ENCODE measurements at regions not wholly inside any gene's neighbourhood (a gene's known extent, or its start where the extent isn't known, plus 50 kb on each side); places are given as distances from the start of the nearest gene placed in this dataset.

DNA sequence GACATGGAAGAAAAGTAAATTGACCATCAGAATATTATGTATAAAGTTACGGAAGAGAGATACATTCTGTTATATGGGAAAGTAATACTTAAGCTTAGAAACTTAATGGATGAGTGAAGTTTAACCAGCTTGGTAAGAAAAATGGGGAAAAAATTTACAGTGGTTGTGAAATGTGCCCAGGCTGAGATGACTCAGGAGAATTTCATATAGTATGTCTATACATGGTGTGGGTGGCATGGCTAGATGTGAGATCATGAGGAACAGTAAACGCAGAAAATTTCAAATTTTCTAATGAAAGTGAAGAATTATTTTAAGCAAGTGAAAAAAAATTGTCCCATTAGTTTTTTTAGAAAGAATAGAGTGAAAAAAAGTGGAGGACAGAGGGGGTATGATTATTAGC is 552.5 kb upstream of the SORCS1 start:
- ATAC-seq (ENCODE audit: low read depth), result no peak
- no peak for DNase-seq (ENCODE audit: low spot score)
- H3K9me3 ChIP-seq (ENCODE audit: severe bottlenecking), result no peaks in the 10 kb centered on the region
- TF ChIP-seq, protein P1, sequence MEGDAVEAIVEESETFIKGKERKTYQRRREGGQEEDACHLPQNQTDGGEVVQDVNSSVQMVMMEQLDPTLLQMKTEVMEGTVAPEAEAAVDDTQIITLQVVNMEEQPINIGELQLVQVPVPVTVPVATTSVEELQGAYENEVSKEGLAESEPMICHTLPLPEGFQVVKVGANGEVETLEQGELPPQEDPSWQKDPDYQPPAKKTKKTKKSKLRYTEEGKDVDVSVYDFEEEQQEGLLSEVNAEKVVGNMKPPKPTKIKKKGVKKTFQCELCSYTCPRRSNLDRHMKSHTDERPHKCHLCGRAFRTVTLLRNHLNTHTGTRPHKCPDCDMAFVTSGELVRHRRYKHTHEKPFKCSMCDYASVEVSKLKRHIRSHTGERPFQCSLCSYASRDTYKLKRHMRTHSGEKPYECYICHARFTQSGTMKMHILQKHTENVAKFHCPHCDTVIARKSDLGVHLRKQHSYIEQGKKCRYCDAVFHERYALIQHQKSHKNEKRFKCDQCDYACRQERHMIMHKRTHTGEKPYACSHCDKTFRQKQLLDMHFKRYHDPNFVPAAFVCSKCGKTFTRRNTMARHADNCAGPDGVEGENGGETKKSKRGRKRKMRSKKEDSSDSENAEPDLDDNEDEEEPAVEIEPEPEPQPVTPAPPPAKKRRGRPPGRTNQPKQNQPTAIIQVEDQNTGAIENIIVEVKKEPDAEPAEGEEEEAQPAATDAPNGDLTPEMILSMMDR (IDR thresholded peaks at IDR 0.05; ENCODE audit: poor library complexity, severe bottlenecking), result no peak
- no peak overlapping the region for H3K27ac ChIP-seq (ENCODE audit: poor library complexity, severe bottlenecking)
- H3K4me1 ChIP-seq (ENCODE audit: insufficient read depth, poor library complexity, severe bottlenecking), result no peaks in the 10 kb centered on the region
- no peaks in the 10 kb centered on the region for H3K27me3 ChIP-seq (ENCODE audit: insufficient read depth, poor library complexity, severe bottlenecking)
- no peak overlapping the region for H3K4me3 ChIP-seq (ENCODE audit: severe bottlenecking)
- no peaks in the 10 kb centered on the region for H3K36me3 ChIP-seq (ENCODE audit: low read depth)

DNA sequence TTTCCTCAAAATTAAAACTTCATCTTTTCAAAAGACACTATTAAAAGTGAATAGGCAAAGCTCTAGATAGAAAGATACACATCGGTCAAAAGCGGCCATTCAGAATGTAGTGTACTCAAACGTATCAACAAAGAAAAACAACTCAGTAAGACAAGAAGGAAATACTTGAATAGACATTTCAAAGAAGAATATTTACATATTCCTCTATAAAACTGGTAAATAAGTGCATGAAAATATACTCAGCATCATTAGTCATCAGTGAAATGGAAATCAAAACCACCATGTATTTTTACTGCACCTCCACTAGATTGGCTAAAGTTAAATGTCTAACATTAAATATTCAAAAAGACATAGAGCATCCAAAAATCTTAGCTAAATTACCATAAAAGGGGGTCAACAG is 551.1 kb upstream of the SORCS1 start:
- Histone ChIP-seq H3K4me3 (ENCODE audit: severe bottlenecking) (no peak overlapping the region), H3K27ac (ENCODE audit: poor library complexity, severe bottlenecking) (no peak overlapping the region), H3K4me1 (ENCODE audit: insufficient read depth, poor library complexity, severe bottlenecking) (no peaks in the 10 kb centered on the region), H3K27me3 (ENCODE audit: insufficient read depth, poor library complexity, severe bottlenecking) (no peaks in the 10 kb centered on the region), H3K36me3 (ENCODE audit: low read depth) (no peaks in the 10 kb centered on the region), H3K9me3 (ENCODE audit: severe bottlenecking) (no peaks in the 10 kb centered on the region)
- no peak for ATAC-seq (ENCODE audit: low read depth)
- TF ChIP-seq, protein P1 (IDR thresholded peaks at IDR 0.05; ENCODE audit: poor library complexity, severe bottlenecking), result no peak
- no peak for DNase-seq (ENCODE audit: low spot score)

DNA sequence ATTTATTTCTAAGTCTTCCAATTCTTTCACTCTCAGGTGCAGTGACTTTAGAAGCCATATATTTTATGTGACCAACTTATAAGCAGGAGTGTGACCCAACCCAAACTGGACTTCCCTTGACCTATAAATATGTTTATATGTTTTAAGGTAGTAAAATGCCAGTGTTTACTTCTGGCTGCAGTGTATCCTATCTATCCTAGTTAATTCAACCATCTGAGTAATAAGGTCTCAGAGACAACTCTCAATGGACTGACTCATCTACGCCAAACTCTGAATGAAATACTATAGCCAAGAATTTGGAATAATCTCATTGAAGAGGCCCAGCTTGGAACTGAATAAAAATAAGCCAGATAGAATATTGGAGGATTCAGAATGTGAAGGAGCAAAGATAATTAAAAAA is 544.5 kb upstream of the SORCS1 start:
- no peaks in the 10 kb centered on the region for H3K36me3 ChIP-seq (ENCODE audit: low read depth)
- H3K9me3 ChIP-seq (ENCODE audit: severe bottlenecking), result no peaks in the 10 kb centered on the region
- no peak for DNase-seq (ENCODE audit: low spot score)
- no peak overlapping the region for H3K4me3 ChIP-seq (ENCODE audit: severe bottlenecking)
- ATAC-seq (ENCODE audit: low read depth), result no peak
- TF ChIP-seq, protein P1 (IDR thresholded peaks at IDR 0.05; ENCODE audit: poor library complexity, severe bottlenecking), result no peak
- H3K27me3 ChIP-seq (ENCODE audit: insufficient read depth, poor library complexity, severe bottlenecking), result no peaks in the 10 kb centered on the region
- H3K27ac ChIP-seq (ENCODE audit: poor library complexity, severe bottlenecking), result no peak overlapping the region
- no peaks in the 10 kb centered on the region for H3K4me1 ChIP-seq (ENCODE audit: insufficient read depth, poor library complexity, severe bottlenecking)

DNA sequence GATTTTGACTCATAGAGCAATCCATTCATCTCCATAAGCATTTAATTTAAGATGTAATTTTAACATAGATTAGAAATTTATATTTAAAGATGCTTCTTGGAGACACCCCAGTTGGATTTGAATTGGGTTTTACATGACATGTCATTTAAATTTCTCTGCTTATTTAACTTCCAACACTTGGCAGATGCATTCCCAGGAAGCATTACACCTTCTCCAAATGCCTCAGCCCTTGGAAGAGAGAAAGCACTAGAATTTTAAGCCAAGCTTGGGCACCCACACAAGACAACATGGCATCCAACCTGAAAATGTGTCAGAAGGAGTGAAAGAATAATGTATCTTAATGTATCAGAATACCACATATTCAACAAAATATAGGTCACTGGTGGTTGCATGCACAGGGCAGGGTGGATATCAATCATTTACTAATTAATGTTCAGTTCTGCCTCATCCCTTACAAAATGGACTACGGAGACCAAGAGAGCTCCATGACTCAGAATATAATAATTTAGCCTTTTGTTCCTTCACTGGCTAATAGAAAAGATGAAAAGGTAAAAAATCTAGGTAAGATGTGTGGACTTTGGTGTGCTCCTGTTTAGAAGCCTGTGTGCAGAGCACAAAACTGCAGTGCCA is 541.7 kb upstream of the SORCS1 start:
- ATAC-seq (ENCODE audit: low read depth) (no peak), DNase-seq (ENCODE audit: low spot score) (no peak)
- Histone ChIP-seq H3K9me3 (ENCODE audit: severe bottlenecking) (no peaks in the 10 kb centered on the region), H3K4me3 (ENCODE audit: severe bottlenecking) (no peak overlapping the region), H3K27ac (ENCODE audit: poor library complexity, severe bottlenecking) (no peak overlapping the region), H3K4me1 (ENCODE audit: insufficient read depth, poor library complexity, severe bottlenecking) (no peaks in the 10 kb centered on the region), H3K36me3 (ENCODE audit: low read depth) (no peaks in the 10 kb centered on the region), H3K27me3 (ENCODE audit: insufficient read depth, poor library complexity, severe bottlenecking) (no peaks in the 10 kb centered on the region)
- TF ChIP-seq, protein P1 (IDR thresholded peaks at IDR 0.05; ENCODE audit: poor library complexity, severe bottlenecking), result no peak

DNA sequence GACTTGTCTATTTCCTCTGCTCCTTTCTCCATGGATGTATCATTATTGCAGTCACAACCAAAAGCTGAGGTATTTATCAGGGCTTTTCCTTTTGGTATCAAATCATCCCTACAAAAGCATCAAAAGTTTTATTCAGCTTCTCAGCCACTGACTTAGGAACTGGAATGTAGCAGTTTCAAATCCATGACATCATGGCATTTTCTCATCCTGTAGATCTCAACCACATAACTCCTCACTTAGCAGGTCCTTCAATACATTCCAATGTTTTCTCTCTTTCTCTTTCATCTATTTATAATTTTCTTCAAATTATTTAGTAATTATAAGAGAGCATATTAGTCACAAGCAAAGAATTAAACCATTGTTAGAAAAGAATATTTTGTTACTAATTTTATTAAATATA is 537.4 kb upstream of the SORCS1 start:
- Histone ChIP-seq H3K9me3 (ENCODE audit: severe bottlenecking) (no peaks in the 10 kb centered on the region), H3K36me3 (ENCODE audit: low read depth) (no peaks in the 10 kb centered on the region), H3K4me1 (ENCODE audit: insufficient read depth, poor library complexity, severe bottlenecking) (no peaks in the 10 kb centered on the region), H3K4me3 (ENCODE audit: severe bottlenecking) (no peak overlapping the region), H3K27me3 (ENCODE audit: insufficient read depth, poor library complexity, severe bottlenecking) (no peaks in the 10 kb centered on the region), H3K27ac (ENCODE audit: poor library complexity, severe bottlenecking) (no peak overlapping the region)
- DNase-seq (ENCODE audit: low spot score), result no peak
- TF ChIP-seq, protein P1 (IDR thresholded peaks at IDR 0.05; ENCODE audit: poor library complexity, severe bottlenecking), result no peak
- no peak for ATAC-seq (ENCODE audit: low read depth)
